ENCODE measurements at regions not wholly inside any gene's neighbourhood (a gene's known extent, or its start where the extent isn't known, plus 50 kb on each side); places are given as distances from the start of the nearest gene placed in this dataset.
"Not testable (repeated sequence)": the region's sequence is repeated elsewhere in the genome, so short reads cannot be mapped to it uniquely, and the experiment has no call there.

DNA sequence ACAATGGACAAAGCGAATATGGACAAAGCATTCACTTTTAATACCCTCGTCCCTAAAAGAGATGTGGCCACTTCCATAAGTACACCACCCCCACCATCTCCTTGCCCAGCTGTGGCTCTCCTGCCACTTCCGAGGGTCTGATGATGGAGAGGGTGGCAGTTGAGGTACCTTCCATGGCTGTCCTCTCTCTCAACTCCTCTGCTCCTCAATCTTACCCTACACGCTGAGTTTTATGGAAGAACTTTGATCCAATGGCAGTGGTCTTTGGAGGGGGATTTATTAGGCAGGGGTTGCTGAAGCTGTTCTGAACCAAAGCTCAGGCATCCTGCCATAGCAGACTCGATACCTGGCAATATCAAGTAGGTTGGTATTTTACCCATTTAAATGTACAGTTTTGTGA is 413.0 kb downstream of the TSHZ3 start:
- WGBS, 2 donors (ENCODE audit: low coverage in 1 of 2) = 75 to 100% methylated on average over 2 to 4 of the region's 5 CpGs
- Histone ChIP-seq H3K36me3 (no peaks in the 10 kb centered on the region), H3K27ac (no peak overlapping the region), H3K9me3 (peaks cover 0 to 3% (median 0%) of the 10 kb centered on the region in 3 donors), H3K4me3 (no peak overlapping the region), H3K4me1 (no peaks in the 10 kb centered on the region), H3K27me3 (peaks cover 2% of the 10 kb centered on the region)
- ATAC-seq = no peak
- TF ChIP-seq POLR2A (IDR thresholded peaks at IDR 0.05) (no peak), POLR2AphosphoS5 (IDR thresholded peaks at IDR 0.05) (no peak), EP300 (IDR thresholded peaks at IDR 0.05) (no peak)
- TF ChIP-seq, protein P1, sequence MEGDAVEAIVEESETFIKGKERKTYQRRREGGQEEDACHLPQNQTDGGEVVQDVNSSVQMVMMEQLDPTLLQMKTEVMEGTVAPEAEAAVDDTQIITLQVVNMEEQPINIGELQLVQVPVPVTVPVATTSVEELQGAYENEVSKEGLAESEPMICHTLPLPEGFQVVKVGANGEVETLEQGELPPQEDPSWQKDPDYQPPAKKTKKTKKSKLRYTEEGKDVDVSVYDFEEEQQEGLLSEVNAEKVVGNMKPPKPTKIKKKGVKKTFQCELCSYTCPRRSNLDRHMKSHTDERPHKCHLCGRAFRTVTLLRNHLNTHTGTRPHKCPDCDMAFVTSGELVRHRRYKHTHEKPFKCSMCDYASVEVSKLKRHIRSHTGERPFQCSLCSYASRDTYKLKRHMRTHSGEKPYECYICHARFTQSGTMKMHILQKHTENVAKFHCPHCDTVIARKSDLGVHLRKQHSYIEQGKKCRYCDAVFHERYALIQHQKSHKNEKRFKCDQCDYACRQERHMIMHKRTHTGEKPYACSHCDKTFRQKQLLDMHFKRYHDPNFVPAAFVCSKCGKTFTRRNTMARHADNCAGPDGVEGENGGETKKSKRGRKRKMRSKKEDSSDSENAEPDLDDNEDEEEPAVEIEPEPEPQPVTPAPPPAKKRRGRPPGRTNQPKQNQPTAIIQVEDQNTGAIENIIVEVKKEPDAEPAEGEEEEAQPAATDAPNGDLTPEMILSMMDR (IDR thresholded peaks at IDR 0.05) = no peak

DNA sequence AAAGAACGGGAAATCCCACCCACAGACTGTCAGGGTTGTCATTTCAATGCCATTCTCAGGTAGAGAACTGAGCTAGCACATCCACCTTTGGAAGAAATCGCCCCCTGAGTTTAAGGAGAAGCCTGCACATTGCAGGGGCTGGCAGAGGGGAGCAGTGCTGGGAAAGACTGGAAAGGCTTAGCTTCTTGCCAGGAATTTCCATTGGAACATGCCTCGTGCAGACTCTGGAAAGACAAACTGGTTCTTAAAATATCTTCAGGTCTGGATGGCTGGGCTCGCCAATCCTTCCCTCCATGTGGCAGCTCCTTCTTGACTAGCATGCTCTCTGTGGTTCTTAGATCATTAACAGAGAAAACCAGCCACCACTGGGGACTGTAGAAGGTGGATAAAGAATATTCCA is 414.1 kb downstream of the TSHZ3 start:
- Histone ChIP-seq H3K27me3 (no peaks in the 10 kb centered on the region), H3K36me3 (no peaks in the 10 kb centered on the region), H3K9me3 (peaks cover 0 to 1% (median 0%) of the 10 kb centered on the region in 3 donors), H3K27ac (no peak overlapping the region), H3K4me1 (no peaks in the 10 kb centered on the region), H3K4me3 (no peak overlapping the region)
- TF ChIP-seq POLR2A (IDR thresholded peaks at IDR 0.05) = no peak
- TF ChIP-seq EP300 (IDR thresholded peaks at IDR 0.05) = no peak
- TF ChIP-seq, protein P1 (IDR thresholded peaks at IDR 0.05) = no peak
- no peak for TF ChIP-seq POLR2AphosphoS5 (IDR thresholded peaks at IDR 0.05)
- 10 to 20% methylated on average over 1 to 3 of the region's 4 CpGs for WGBS, 2 donors (ENCODE audit: low coverage in 1 of 2)
- ATAC-seq = no peak

DNA sequence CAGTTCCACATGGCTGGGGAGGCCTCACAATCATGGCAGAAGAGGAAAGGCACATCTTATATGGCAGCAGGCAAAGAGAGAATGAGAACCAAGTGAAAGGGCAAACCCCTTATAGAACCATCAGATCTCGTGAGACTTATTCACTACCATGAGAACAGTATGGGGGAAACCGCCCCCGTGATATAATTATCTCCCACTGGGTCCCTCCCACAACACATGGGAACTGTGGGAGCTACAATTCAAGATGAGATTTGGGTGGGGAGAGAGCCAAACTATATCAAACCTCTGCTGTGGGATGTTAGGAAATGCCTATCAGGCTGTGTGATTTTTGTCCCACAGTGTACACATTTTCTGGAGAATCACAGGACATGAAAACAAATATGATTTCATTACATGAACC is 415.8 kb downstream of the TSHZ3 start:
- not testable (repeated sequence) for H3K9me3 ChIP-seq, H3K27ac ChIP-seq, H3K36me3 ChIP-seq, H3K27me3 ChIP-seq, ATAC-seq, H3K4me3 ChIP-seq, H3K4me1 ChIP-seq
- 93% methylated on average over 3 of the region's 3 CpGs; no CpG with 5 or more reads in 1 of the 2 donors for WGBS, 2 donors (ENCODE audit: low coverage in 1 of 2)

DNA sequence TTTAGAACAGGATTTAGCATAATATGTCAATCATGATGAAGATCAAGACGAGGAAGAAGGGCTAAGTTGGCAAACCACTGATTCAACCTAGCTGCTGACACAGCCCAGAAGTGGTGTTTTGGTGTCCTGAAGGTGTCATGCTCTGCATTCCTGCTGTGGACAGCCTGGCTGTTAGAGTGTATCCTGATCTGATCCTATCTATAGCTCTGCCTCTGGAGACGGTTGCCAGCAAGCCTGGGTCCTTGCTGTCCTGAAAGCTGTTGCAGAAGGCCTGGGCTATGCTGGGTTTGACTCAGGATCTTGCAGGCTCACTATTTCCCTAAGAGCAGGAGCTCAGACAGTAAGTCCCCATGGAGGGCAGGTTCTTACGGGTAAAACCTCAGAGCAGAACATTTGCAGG is 416.4 kb downstream of the TSHZ3 start:
- TF ChIP-seq POLR2A (IDR thresholded peaks at IDR 0.05) (no peak), EP300 (IDR thresholded peaks at IDR 0.05) (no peak), POLR2AphosphoS5 (IDR thresholded peaks at IDR 0.05) (no peak)
- TF ChIP-seq, protein P1 (IDR thresholded peaks at IDR 0.05) = no peak
- H3K27me3 ChIP-seq = peaks cover 3% of the 10 kb centered on the region
- H3K4me3 ChIP-seq = no peak overlapping the region
- no peaks in the 10 kb centered on the region for H3K4me1 ChIP-seq
- peaks cover 0 to 9% (median 0%) of the 10 kb centered on the region in 3 donors for H3K9me3 ChIP-seq
- H3K36me3 ChIP-seq = no peaks in the 10 kb centered on the region
- ATAC-seq = no peak
- 57% methylated on average over 1 of the region's 3 CpGs; no CpG with 5 or more reads in 1 of the 2 donors for WGBS, 2 donors (ENCODE audit: low coverage in 1 of 2)
- no peak overlapping the region for H3K27ac ChIP-seq

DNA sequence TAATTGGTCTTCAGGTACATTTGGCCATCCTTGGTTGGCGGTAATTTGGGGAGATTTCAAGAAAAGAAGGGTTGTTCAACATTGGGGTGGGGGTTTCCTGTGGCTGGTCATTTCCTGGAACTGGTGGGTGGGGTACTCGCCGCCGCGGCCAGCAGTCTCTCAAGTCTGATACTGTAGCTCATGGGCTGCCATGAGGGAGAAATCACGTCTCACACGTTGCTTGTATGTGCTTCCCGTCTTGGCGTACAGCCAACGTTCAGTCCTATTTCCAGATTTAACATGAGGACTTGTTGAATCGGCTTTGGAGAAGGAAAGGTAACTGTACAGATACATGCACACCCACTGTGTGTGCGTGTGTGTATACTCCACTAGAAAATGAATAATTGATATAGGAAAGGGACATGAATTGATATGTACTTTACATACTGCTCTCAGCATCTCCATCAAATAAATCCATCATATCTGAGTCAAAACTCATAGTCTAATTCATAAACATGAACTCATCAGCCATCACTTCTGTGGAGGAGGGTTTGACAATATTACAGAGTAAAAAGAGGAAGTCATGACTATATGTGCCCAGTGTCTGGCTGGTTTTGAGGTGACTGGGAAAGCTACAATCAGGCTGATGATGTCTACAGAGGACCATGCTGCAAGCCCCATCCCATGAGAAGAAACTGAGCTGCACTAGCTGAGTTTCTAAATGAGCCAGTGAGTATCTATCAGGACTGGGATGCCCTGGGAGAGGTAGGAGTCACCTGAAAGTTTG is 418.1 kb downstream of the TSHZ3 start:
- 63 to 65% methylated on average over 4 to 8 of the region's 12 CpGs for WGBS, 2 donors (ENCODE audit: low coverage in 1 of 2)
- no peak for ATAC-seq
- TF ChIP-seq, protein P1 (IDR thresholded peaks at IDR 0.05) = no peak
- TF ChIP-seq POLR2AphosphoS5 (IDR thresholded peaks at IDR 0.05) = no peak
- no peak for TF ChIP-seq EP300 (IDR thresholded peaks at IDR 0.05)
- TF ChIP-seq POLR2A (IDR thresholded peaks at IDR 0.05) = no peak
- Histone ChIP-seq H3K4me1 (no peaks in the 10 kb centered on the region), H3K9me3 (peaks cover 0 to 11% (median 0%) of the 10 kb centered on the region in 3 donors), H3K4me3 (no peak overlapping the region), H3K27ac (no peak overlapping the region), H3K27me3 (peaks cover 11% of the 10 kb centered on the region), H3K36me3 (no peaks in the 10 kb centered on the region)

Measured in gastroesophageal sphincter (tissue), 4 donors.